ENCODE measurements at regions not wholly inside any gene's neighbourhood (a gene's known extent, or its start where the extent isn't known, plus 50 kb on each side); places are given as distances from the start of the nearest gene placed in this dataset.
"Not testable (repeated sequence)": the region's sequence is repeated elsewhere in the genome, so short reads cannot be mapped to it uniquely, and the experiment has no call there.

GRCh38 chr1:191813593-191813992 lies 344.7 kb upstream of the RGS18 start:
- CTCF ChIA-PET, H3K27me3 Mint-ChIP-seq, H3K4me1 Mint-ChIP-seq, H3K36me3 Mint-ChIP-seq, ATAC-seq, H3K4me3 Mint-ChIP-seq, H3K27ac Mint-ChIP-seq, DNase-seq: not testable (repeated sequence)
- H3K9me3 Mint-ChIP-seq (ENCODE audit: low read depth): peaks cover 12% of the 10 kb centered on the region

GRCh38 chr1:191818198-191818597 lies 340.1 kb upstream of the RGS18 start:
- Mint-ChIP-seq H3K4me1 (no peaks in the 10 kb centered on the region), H3K36me3 (no peaks in the 10 kb centered on the region), H3K27ac (no peak overlapping the region), H3K27me3 (no peaks in the 10 kb centered on the region), H3K9me3 (ENCODE audit: low read depth) (peaks cover 5% of the 10 kb centered on the region), H3K4me3 (no peak overlapping the region)
- ATAC-seq (no peak), DNase-seq (no peak)
- CTCF ChIA-PET: no interaction called here

- H3K9me3 Mint-ChIP-seq (ENCODE audit: low read depth): peaks cover 2% of the 10 kb centered on the region
- DNase-seq (no peak), ATAC-seq (no peak)
- no peaks in the 10 kb centered on the region for H3K4me1 Mint-ChIP-seq
- H3K4me3 Mint-ChIP-seq: no peak overlapping the region
- no peaks in the 10 kb centered on the region for H3K36me3 Mint-ChIP-seq
- H3K27me3 Mint-ChIP-seq: no peaks in the 10 kb centered on the region
- CTCF ChIA-PET: no interaction called here
- H3K27ac Mint-ChIP-seq: no peak overlapping the region
Measured at GRCh38 chr1:191831572-191831971, 326.7 kb upstream of the RGS18 start.

GRCh38 chr1:191839891-191840290 lies 318.4 kb upstream of the RGS18 start:
- no peak overlapping the region for H3K27ac Mint-ChIP-seq
- peaks cover 8% of the 10 kb centered on the region for H3K9me3 Mint-ChIP-seq (ENCODE audit: low read depth)
- H3K4me3 Mint-ChIP-seq: no peak overlapping the region
- H3K36me3 Mint-ChIP-seq: no peaks in the 10 kb centered on the region
- no peak for DNase-seq
- CTCF ChIA-PET: no interaction called here
- no peaks in the 10 kb centered on the region for H3K4me1 Mint-ChIP-seq
- no peaks in the 10 kb centered on the region for H3K27me3 Mint-ChIP-seq
- no peak for ATAC-seq

GRCh38 chr1:191851799-191852595 lies 306.3 kb upstream of the RGS18 start:
- H3K27me3 Mint-ChIP-seq: no peaks in the 10 kb centered on the region
- no peak for DNase-seq
- H3K36me3 Mint-ChIP-seq: no peaks in the 10 kb centered on the region
- H3K9me3 Mint-ChIP-seq (ENCODE audit: low read depth): no peaks in the 10 kb centered on the region
- no peak overlapping the region for H3K27ac Mint-ChIP-seq
- H3K4me1 Mint-ChIP-seq: no peaks in the 10 kb centered on the region
- H3K4me3 Mint-ChIP-seq: no peak overlapping the region
- CTCF ChIA-PET: no interaction called here
- no peak for ATAC-seq

- CTCF ChIA-PET: no interaction called here
- H3K36me3 Mint-ChIP-seq: no peaks in the 10 kb centered on the region
- DNase-seq: no peak
- H3K27me3 Mint-ChIP-seq: no peaks in the 10 kb centered on the region
- H3K27ac Mint-ChIP-seq: no peak overlapping the region
- ATAC-seq: no peak
- H3K4me3 Mint-ChIP-seq: no peak overlapping the region
- no peaks in the 10 kb centered on the region for H3K4me1 Mint-ChIP-seq
- no peaks in the 10 kb centered on the region for H3K9me3 Mint-ChIP-seq (ENCODE audit: low read depth)
Measured at GRCh38 chr1:191852907-191853306, 305.4 kb upstream of the RGS18 start.

GRCh38 chr1:191857600-191857999 lies 300.7 kb upstream of the RGS18 start:
- Mint-ChIP-seq H3K4me1 (no peaks in the 10 kb centered on the region), H3K27ac (no peak overlapping the region), H3K27me3 (no peaks in the 10 kb centered on the region), H3K36me3 (no peaks in the 10 kb centered on the region), H3K4me3 (no peak overlapping the region), H3K9me3 (ENCODE audit: low read depth) (peaks cover 4% of the 10 kb centered on the region)
- no peak for ATAC-seq
- CTCF ChIA-PET: no interaction called here
- no peak for DNase-seq

GRCh38 chr1:191865479-191865878 lies 292.8 kb upstream of the RGS18 start:
- Mint-ChIP-seq H3K27ac (no peak overlapping the region), H3K4me1 (no peaks in the 10 kb centered on the region), H3K36me3 (peaks cover 1% of the 10 kb centered on the region), H3K4me3 (no peak overlapping the region), H3K27me3 (no peaks in the 10 kb centered on the region), H3K9me3 (ENCODE audit: low read depth) (peaks cover 8% of the 10 kb centered on the region)
- DNase-seq (no peak), ATAC-seq (no peak)
- CTCF ChIA-PET: no interaction called here

- no peaks in the 10 kb centered on the region for H3K4me1 Mint-ChIP-seq
- no peak overlapping the region for H3K4me3 Mint-ChIP-seq
- CTCF ChIA-PET: no interaction called here
- H3K27ac Mint-ChIP-seq: no peak overlapping the region
- H3K27me3 Mint-ChIP-seq: no peaks in the 10 kb centered on the region
- peaks cover 7% of the 10 kb centered on the region for H3K9me3 Mint-ChIP-seq (ENCODE audit: low read depth)
- no peak for DNase-seq
- H3K36me3 Mint-ChIP-seq: peaks cover 1% of the 10 kb centered on the region
- ATAC-seq: no peak
Measured at GRCh38 chr1:191866155-191866554, 292.1 kb upstream of the RGS18 start.

- Mint-ChIP-seq H3K27ac (no peak overlapping the region), H3K27me3 (no peaks in the 10 kb centered on the region), H3K4me3 (no peak overlapping the region), H3K36me3 (peaks cover 1% of the 10 kb centered on the region), H3K4me1 (no peaks in the 10 kb centered on the region), H3K9me3 (ENCODE audit: low read depth) (no peaks in the 10 kb centered on the region)
- CTCF ChIA-PET: no interaction called here
- ATAC-seq: no peak
- DNase-seq: no peak
Measured at GRCh38 chr1:191869790-191870312, 288.4 kb upstream of the RGS18 start.

GRCh38 chr1:191870490-191870889 lies 287.8 kb upstream of the RGS18 start:
- DNase-seq (no peak), ATAC-seq (no peak)
- Mint-ChIP-seq H3K27me3 (no peaks in the 10 kb centered on the region), H3K36me3 (peaks cover 1% of the 10 kb centered on the region), H3K9me3 (ENCODE audit: low read depth) (peaks cover 2% of the 10 kb centered on the region), H3K4me3 (no peak overlapping the region), H3K4me1 (no peaks in the 10 kb centered on the region), H3K27ac (no peak overlapping the region)
- CTCF ChIA-PET: no interaction called here

GRCh38 chr1:191875994-191876393 lies 282.3 kb upstream of the RGS18 start:
- ATAC-seq (no peak), DNase-seq (no peak)
- no peaks in the 10 kb centered on the region for H3K27me3 Mint-ChIP-seq
- H3K36me3 Mint-ChIP-seq: no peaks in the 10 kb centered on the region
- no peaks in the 10 kb centered on the region for H3K4me1 Mint-ChIP-seq
- H3K27ac Mint-ChIP-seq: no peak overlapping the region
- CTCF ChIA-PET: no interaction called here
- H3K9me3 Mint-ChIP-seq (ENCODE audit: low read depth): peaks cover 2% of the 10 kb centered on the region
- H3K4me3 Mint-ChIP-seq: no peak overlapping the region

GRCh38 chr1:191876631-191877030 lies 281.6 kb upstream of the RGS18 start:
- CTCF ChIA-PET: no interaction called here
- H3K4me1 Mint-ChIP-seq: no peaks in the 10 kb centered on the region
- peaks cover 2% of the 10 kb centered on the region for H3K9me3 Mint-ChIP-seq (ENCODE audit: low read depth)
- no peak for ATAC-seq
- H3K27me3 Mint-ChIP-seq: no peaks in the 10 kb centered on the region
- H3K4me3 Mint-ChIP-seq: no peak overlapping the region
- DNase-seq: no peak
- H3K27ac Mint-ChIP-seq: no peak overlapping the region
- no peaks in the 10 kb centered on the region for H3K36me3 Mint-ChIP-seq

GRCh38 chr1:191882870-191883269 lies 275.4 kb upstream of the RGS18 start:
- Mint-ChIP-seq H3K27me3 (no peaks in the 10 kb centered on the region), H3K4me1 (no peaks in the 10 kb centered on the region), H3K4me3 (no peak overlapping the region), H3K36me3 (no peaks in the 10 kb centered on the region), H3K9me3 (ENCODE audit: low read depth) (peaks cover 3% of the 10 kb centered on the region), H3K27ac (no peak overlapping the region)
- no peak for ATAC-seq
- no peak for DNase-seq
- CTCF ChIA-PET: no interaction called here

Measured in activated CD8-positive, alpha-beta memory T cell treated with anti-CD3 and anti-CD28 coated beads, Interleukin-2, amount 10 ng/mL, durations not matched to agents 7 days and 5 days (primary cell).